ENCODE measurements at regions not wholly inside any gene's neighbourhood (a gene's known extent, or its start where the extent isn't known, plus 50 kb on each side); places are given as distances from the start of the nearest gene placed in this dataset.

DNA sequence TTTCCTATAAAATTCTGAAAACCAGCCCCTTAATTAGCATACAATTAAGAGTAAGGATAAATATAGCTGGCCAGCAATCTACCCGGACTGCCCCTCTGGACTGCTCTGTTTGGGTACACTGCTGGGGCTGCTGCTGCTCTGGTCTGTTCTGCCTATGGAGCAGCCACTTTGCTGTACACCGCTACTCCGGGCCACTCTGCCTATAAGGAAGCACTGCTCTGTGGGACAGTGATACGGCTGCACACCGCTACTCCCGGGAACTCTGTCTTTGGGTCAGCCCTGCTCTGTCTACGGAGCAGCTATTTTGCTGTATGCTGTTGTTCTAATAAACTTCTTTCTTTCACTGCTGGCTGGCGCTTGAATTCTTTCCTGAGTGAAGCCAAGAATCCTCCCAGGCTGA, 316.5 kb upstream of the PLSCR5 start (continued):
- TF ChIP-seq, protein P1, sequence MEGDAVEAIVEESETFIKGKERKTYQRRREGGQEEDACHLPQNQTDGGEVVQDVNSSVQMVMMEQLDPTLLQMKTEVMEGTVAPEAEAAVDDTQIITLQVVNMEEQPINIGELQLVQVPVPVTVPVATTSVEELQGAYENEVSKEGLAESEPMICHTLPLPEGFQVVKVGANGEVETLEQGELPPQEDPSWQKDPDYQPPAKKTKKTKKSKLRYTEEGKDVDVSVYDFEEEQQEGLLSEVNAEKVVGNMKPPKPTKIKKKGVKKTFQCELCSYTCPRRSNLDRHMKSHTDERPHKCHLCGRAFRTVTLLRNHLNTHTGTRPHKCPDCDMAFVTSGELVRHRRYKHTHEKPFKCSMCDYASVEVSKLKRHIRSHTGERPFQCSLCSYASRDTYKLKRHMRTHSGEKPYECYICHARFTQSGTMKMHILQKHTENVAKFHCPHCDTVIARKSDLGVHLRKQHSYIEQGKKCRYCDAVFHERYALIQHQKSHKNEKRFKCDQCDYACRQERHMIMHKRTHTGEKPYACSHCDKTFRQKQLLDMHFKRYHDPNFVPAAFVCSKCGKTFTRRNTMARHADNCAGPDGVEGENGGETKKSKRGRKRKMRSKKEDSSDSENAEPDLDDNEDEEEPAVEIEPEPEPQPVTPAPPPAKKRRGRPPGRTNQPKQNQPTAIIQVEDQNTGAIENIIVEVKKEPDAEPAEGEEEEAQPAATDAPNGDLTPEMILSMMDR (conservative IDR thresholded peaks at IDR 0.05; ENCODE audit: low read depth in 2 of 2): no peak
- TF ChIP-seq NANOG (IDR thresholded peaks at IDR 0.05; ENCODE audit: borderline replicate concordance) (no peak), EZH2phosphoT487 (IDR thresholded peaks at IDR 0.05; ENCODE audit: unreplicated experiment) (no peak)
- TF ChIP-seq, protein P2, sequence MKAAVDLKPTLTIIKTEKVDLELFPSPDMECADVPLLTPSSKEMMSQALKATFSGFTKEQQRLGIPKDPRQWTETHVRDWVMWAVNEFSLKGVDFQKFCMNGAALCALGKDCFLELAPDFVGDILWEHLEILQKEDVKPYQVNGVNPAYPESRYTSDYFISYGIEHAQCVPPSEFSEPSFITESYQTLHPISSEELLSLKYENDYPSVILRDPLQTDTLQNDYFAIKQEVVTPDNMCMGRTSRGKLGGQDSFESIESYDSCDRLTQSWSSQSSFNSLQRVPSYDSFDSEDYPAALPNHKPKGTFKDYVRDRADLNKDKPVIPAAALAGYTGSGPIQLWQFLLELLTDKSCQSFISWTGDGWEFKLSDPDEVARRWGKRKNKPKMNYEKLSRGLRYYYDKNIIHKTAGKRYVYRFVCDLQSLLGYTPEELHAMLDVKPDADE (IDR thresholded peaks at IDR 0.05): no peak

DNA sequence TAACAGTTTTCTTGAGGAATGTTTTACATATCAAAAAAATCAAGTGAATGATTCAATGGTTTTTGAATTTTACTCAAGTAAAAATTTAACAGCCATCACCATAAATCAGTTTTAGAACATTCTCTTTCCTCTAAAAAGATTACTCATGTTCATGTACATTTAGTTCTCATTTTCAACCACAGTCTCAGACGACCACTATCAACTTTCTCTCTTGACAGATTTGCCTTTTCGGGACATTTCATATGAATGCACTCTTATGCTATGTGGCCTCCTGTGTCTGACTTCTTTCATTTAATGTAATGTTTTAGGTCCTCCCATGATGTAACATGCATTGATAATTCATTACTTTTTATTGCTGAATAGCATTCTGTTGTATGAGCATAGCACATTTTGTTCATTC, 309.3 kb upstream of the PLSCR5 start:
- H3K9me2 ChIP-seq (ENCODE audit: insufficient read depth): peaks cover 3% of the 10 kb centered on the region; the same call in 1 of the 2 replicates
- Mint-ChIP-seq H3K4me1 (peaks cover 3% of the 10 kb centered on the region; the same call in 1 of the 3 replicates), H3K27me3 (ENCODE audit: insufficient read depth, low read depth, poor library complexity) (no peaks in the 10 kb centered on the region), H3K9me3 (no peaks in the 10 kb centered on the region), H3K36me3 (ENCODE audit: low read depth) (no peaks in the 10 kb centered on the region), H3K27ac (no peak overlapping the region), H3K4me3 (no peak overlapping the region)
- H3K79me2 ChIP-seq (replicated peaks; ENCODE audit: insufficient read depth): no peaks in the 10 kb centered on the region
- no peak for TF ChIP-seq EZH2phosphoT487 (IDR thresholded peaks at IDR 0.05; ENCODE audit: unreplicated experiment)
- TF ChIP-seq NANOG (IDR thresholded peaks at IDR 0.05; ENCODE audit: borderline replicate concordance): no peak
- TF ChIP-seq, protein P2 (IDR thresholded peaks at IDR 0.05): no peak
- TF ChIP-seq POLR2AphosphoS5 (IDR thresholded peaks at IDR 0.05; ENCODE audit: low read depth): no peak
- TF ChIP-seq, protein P3, sequence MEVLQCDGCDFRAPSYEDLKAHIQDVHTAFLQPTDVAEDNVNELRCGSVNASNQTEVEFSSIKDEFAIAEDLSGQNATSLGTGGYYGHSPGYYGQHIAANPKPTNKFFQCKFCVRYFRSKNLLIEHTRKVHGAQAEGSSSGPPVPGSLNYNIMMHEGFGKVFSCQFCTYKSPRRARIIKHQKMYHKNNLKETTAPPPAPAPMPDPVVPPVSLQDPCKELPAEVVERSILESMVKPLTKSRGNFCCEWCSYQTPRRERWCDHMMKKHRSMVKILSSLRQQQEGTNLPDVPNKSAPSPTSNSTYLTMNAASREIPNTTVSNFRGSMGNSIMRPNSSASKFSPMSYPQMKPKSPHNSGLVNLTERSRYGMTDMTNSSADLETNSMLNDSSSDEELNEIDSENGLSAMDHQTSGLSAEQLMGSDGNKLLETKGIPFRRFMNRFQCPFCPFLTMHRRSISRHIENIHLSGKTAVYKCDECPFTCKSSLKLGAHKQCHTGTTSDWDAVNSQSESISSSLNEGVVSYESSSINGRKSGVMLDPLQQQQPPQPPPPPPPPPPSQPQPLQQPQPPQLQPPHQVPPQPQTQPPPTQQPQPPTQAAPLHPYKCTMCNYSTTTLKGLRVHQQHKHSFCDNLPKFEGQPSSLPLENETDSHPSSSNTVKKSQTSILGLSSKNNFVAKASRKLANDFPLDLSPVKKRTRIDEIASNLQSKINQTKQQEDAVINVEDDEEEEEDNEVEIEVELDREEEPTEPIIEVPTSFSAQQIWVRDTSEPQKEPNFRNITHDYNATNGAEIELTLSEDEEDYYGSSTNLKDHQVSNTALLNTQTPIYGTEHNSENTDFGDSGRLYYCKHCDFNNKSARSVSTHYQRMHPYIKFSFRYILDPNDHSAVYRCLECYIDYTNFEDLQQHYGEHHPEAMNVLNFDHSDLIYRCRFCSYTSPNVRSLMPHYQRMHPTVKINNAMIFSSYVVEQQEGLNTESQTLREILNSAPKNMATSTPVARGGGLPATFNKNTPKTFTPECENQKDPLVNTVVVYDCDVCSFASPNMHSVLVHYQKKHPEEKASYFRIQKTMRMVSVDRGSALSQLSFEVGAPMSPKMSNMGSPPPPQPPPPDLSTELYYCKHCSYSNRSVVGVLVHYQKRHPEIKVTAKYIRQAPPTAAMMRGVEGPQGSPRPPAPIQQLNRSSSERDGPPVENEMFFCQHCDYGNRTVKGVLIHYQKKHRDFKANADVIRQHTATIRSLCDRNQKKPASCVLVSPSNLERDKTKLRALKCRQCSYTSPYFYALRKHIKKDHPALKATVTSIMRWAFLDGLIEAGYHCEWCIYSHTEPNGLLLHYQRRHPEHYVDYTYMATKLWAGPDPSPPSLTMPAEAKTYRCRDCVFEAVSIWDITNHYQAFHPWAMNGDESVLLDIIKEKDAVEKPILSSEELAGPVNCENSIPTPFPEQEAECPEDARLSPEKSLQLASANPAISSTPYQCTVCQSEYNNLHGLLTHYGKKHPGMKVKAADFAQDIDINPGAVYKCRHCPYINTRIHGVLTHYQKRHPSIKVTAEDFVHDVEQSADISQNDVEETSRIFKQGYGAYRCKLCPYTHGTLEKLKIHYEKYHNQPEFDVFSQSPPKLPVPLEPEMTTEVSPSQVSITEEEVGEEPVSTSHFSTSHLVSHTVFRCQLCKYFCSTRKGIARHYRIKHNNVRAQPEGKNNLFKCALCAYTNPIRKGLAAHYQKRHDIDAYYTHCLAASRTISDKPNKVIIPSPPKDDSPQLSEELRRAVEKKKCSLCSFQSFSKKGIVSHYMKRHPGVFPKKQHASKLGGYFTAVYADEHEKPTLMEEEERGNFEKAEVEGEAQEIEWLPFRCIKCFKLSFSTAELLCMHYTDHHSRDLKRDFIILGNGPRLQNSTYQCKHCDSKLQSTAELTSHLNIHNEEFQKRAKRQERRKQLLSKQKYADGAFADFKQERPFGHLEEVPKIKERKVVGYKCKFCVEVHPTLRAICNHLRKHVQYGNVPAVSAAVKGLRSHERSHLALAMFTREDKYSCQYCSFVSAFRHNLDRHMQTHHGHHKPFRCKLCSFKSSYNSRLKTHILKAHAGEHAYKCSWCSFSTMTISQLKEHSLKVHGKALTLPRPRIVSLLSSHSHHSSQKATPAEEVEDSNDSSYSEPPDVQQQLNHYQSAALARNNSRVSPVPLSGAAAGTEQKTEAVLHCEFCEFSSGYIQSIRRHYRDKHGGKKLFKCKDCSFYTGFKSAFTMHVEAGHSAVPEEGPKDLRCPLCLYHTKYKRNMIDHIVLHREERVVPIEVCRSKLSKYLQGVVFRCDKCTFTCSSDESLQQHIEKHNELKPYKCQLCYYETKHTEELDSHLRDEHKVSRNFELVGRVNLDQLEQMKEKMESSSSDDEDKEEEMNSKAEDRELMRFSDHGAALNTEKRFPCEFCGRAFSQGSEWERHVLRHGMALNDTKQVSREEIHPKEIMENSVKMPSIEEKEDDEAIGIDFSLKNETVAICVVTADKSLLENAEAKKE (CRISPR knock-in tag; IDR thresholded peaks at IDR 0.05): no peak
- no peak for TF ChIP-seq ZNF114 (CRISPR knock-in tag; IDR thresholded peaks at IDR 0.05)
- no peak for TF ChIP-seq JUNB (IDR thresholded peaks at IDR 0.05; ENCODE audit: unreplicated experiment)
- TF ChIP-seq CREB1 (CRISPR knock-in tag; IDR thresholded peaks at IDR 0.05; ENCODE audit: low read depth): no peak
- TF ChIP-seq, protein P4, sequence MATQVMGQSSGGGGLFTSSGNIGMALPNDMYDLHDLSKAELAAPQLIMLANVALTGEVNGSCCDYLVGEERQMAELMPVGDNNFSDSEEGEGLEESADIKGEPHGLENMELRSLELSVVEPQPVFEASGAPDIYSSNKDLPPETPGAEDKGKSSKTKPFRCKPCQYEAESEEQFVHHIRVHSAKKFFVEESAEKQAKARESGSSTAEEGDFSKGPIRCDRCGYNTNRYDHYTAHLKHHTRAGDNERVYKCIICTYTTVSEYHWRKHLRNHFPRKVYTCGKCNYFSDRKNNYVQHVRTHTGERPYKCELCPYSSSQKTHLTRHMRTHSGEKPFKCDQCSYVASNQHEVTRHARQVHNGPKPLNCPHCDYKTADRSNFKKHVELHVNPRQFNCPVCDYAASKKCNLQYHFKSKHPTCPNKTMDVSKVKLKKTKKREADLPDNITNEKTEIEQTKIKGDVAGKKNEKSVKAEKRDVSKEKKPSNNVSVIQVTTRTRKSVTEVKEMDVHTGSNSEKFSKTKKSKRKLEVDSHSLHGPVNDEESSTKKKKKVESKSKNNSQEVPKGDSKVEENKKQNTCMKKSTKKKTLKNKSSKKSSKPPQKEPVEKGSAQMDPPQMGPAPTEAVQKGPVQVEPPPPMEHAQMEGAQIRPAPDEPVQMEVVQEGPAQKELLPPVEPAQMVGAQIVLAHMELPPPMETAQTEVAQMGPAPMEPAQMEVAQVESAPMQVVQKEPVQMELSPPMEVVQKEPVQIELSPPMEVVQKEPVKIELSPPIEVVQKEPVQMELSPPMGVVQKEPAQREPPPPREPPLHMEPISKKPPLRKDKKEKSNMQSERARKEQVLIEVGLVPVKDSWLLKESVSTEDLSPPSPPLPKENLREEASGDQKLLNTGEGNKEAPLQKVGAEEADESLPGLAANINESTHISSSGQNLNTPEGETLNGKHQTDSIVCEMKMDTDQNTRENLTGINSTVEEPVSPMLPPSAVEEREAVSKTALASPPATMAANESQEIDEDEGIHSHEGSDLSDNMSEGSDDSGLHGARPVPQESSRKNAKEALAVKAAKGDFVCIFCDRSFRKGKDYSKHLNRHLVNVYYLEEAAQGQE (IDR thresholded peaks at IDR 0.05; ENCODE audit: unreplicated experiment): no peak
- no peaks in the 10 kb centered on the region for H3K36me3 ChIP-seq (ENCODE audit: insufficient read depth)
- no peaks in the 10 kb centered on the region for H3K27me3 ChIP-seq (ENCODE audit: insufficient read depth)
- H2AFZ ChIP-seq: no peak overlapping the region
- no peak overlapping the region for H3K4me2 ChIP-seq
- ATAC-seq (no peak), DNase-seq (ENCODE audit: low spot score) (no peak)
- H3K27ac ChIP-seq (ENCODE audit: low read depth): no peak overlapping the region
- no peaks in the 10 kb centered on the region for H3K4me1 ChIP-seq (ENCODE audit: insufficient read depth)
- no peaks in the 10 kb centered on the region for H4K20me1 ChIP-seq (replicated peaks; ENCODE audit: insufficient read depth)
- no peaks in the 10 kb centered on the region for H3F3A ChIP-seq (replicated peaks; ENCODE audit: low read depth)
- no peak overlapping the region for H3K4me3 ChIP-seq
